ENCODE measurements at regions not wholly inside any gene's neighbourhood (a gene's known extent, or its start where the extent isn't known, plus 50 kb on each side); places are given as distances from the start of the nearest gene placed in this dataset.

DNA sequence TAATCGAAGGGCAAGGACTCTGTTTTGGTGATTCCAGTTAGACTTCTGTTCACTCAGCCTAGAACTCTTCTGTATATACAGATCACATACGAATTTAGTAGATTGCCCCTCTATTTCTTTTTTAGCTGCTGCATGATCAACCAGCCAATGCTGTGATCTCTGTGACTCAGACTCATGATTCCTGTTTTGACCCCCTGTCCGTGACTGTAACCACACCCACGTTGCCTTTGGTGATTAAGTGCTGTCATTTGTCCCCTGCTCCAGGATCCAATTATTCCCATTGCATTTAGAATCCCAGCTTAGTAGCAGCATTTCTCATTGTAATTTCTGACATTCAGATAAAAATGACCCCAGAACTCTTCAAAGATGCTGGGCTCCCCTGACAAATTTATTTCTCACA is 545.7 kb downstream of the NPIPA7 start:
- Histone ChIP-seq H3K4me1 (no peaks in the 10 kb centered on the region), H3K9me3 (no peaks in the 10 kb centered on the region), H3K36me3 (no peaks in the 10 kb centered on the region), H3K27ac (no peak overlapping the region), H3K4me3 (no peak overlapping the region), H3K27me3 (no peaks in the 10 kb centered on the region)
- TF ChIP-seq, protein P1, sequence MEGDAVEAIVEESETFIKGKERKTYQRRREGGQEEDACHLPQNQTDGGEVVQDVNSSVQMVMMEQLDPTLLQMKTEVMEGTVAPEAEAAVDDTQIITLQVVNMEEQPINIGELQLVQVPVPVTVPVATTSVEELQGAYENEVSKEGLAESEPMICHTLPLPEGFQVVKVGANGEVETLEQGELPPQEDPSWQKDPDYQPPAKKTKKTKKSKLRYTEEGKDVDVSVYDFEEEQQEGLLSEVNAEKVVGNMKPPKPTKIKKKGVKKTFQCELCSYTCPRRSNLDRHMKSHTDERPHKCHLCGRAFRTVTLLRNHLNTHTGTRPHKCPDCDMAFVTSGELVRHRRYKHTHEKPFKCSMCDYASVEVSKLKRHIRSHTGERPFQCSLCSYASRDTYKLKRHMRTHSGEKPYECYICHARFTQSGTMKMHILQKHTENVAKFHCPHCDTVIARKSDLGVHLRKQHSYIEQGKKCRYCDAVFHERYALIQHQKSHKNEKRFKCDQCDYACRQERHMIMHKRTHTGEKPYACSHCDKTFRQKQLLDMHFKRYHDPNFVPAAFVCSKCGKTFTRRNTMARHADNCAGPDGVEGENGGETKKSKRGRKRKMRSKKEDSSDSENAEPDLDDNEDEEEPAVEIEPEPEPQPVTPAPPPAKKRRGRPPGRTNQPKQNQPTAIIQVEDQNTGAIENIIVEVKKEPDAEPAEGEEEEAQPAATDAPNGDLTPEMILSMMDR (IDR thresholded peaks at IDR 0.05) = no peak
- DNase-seq (no peak), ATAC-seq (no peak)
- intact Hi-C loops (cut with DNase I) = no loop called here

DNA sequence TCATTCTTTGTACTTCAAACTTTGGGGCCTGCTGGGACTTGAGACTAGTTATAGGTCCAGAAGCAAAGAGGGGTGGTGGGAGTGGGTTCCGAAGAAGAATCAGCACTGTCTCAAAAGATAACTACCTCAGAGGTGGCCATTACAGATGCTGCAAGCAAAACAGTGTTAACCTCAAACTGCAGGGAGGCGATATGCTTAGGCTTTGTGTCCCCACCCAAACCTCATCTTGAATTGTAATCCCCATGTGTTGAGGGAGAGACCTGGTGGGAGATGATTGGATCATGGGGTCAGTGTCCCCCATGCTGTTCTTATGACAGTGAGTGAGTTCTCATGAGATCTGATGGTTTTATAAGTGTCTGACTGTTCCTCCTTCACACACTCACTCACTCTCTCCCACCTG is 545.3 kb downstream of the XYLT1 start:
- H3K27me3 ChIP-seq = no peaks in the 10 kb centered on the region
- ATAC-seq (no peak), DNase-seq (no peak)
- H3K27ac ChIP-seq = no peak overlapping the region
- H3K9me3 ChIP-seq = no peaks in the 10 kb centered on the region
- H3K4me1 ChIP-seq = no peaks in the 10 kb centered on the region
- no peaks in the 10 kb centered on the region for H3K36me3 ChIP-seq
- TF ChIP-seq, protein P1 (IDR thresholded peaks at IDR 0.05) = no peak
- H3K4me3 ChIP-seq = no peak overlapping the region
- intact Hi-C loops (cut with DNase I) = no loop called here

DNA sequence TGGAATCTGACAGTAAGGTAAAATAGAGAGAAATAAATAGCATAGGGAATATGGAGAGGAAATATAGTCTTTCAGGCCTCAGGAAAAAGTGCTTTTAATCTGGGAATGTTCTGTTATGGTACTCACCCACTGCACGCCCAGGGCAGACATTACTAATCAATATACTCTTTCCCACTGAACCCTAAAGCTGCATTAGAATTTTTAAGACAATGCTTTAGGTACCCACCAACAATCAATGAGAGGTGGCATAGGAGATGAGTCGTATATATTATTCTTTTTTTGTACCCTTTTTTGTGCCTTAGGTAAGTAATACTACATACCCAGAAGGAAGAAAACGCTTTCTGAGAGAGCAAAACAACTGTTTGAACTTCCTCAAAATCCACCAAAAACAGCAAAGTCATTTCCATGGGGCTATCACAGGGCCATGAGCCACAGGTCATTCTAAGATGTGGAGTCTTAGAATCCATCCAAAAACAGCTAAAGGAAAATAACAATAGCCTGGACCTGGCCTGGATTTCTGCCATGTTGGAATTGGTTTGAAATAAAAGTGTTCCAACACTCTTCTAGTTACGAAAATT is 542.1 kb downstream of the XYLT1 start:
- TF ChIP-seq, protein P1 (IDR thresholded peaks at IDR 0.05) = no peak
- DNase-seq (no peak), ATAC-seq (no peak)
- intact Hi-C loops (cut with DNase I) = no loop called here
- no peaks in the 10 kb centered on the region for H3K36me3 ChIP-seq
- no peak overlapping the region for H3K27ac ChIP-seq
- H3K27me3 ChIP-seq = no peaks in the 10 kb centered on the region
- no peaks in the 10 kb centered on the region for H3K4me1 ChIP-seq
- no peaks in the 10 kb centered on the region for H3K9me3 ChIP-seq
- no peak overlapping the region for H3K4me3 ChIP-seq

DNA sequence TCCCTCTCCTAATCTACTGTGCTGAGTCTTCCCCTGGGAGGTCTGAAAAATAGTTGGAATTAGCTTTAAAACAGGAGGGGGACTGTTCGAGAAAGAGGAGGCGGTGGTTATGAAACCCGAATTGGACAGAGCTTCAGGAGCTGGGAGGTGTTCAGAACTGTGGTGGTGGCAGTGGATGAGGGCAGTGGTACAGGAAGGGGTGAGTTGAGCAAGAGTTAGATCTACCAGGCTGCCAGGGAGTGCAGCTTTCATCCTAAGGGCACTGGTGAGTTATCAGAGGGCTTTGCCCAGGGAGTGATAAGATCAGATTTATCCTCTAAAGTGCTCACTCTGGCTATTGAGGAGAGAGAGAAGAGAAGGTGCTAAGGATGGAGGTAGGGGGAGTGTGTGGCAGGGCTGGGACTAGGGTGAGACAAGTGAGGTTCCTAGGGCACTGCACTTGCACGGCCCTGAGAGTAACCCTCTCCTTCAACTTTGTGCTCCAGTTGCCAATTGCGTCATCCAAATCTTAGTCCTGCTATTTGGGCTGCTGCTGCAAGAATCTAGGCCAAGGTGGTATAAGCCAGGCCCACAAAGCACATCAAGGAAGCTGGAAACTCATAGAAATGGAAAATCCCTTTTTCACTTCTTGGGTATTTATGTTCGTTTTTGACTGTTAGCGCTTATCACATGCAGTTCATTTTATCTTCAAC is 540.3 kb downstream of the XYLT1 start:
- Histone ChIP-seq H3K36me3 (no peaks in the 10 kb centered on the region), H3K4me3 (no peak overlapping the region), H3K27me3 (no peaks in the 10 kb centered on the region), H3K9me3 (no peaks in the 10 kb centered on the region), H3K27ac (no peak overlapping the region), H3K4me1 (no peaks in the 10 kb centered on the region)
- ATAC-seq (no peak), DNase-seq (no peak)
- intact Hi-C loops (cut with DNase I) = no loop called here
- TF ChIP-seq, protein P1 (IDR thresholded peaks at IDR 0.05) = no peak

DNA sequence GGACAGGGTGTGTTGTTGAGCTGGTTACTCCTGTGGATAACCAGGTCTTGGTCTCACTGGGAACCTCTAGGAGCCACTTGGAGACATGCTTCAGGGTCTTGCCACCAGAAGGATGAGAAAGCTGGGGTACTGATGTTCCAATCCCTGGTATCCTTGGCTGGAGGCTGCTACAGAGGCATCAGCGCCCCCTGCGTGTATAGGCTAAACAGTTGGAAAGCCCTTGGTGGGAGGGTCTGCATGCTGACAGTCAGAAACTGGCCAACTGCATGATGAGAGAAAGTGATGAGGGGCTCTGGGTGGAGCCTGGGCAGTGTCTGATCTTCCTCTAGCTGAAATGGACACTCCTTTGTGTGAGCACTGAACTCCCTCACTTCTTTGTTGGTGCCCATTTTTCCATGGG is 536.9 kb downstream of the XYLT1 start:
- ATAC-seq (no peak), DNase-seq (no peak)
- Histone ChIP-seq H3K9me3 (no peaks in the 10 kb centered on the region), H3K36me3 (no peaks in the 10 kb centered on the region), H3K27ac (no peak overlapping the region), H3K27me3 (peaks cover 0 to 32% of the 10 kb centered on the region in 2 donors), H3K4me3 (no peak overlapping the region), H3K4me1 (no peaks in the 10 kb centered on the region)
- TF ChIP-seq, protein P1 (IDR thresholded peaks at IDR 0.05) = no peak
- intact Hi-C loops (cut with DNase I) = no loop called here
